ENCODE measurements at regions not wholly inside any gene's neighbourhood (a gene's known extent, or its start where the extent isn't known, plus 50 kb on each side); places are given as distances from the start of the nearest gene placed in this dataset.
"Not testable (repeated sequence)": the region's sequence is repeated elsewhere in the genome, so short reads cannot be mapped to it uniquely, and the experiment has no call there.

DNA sequence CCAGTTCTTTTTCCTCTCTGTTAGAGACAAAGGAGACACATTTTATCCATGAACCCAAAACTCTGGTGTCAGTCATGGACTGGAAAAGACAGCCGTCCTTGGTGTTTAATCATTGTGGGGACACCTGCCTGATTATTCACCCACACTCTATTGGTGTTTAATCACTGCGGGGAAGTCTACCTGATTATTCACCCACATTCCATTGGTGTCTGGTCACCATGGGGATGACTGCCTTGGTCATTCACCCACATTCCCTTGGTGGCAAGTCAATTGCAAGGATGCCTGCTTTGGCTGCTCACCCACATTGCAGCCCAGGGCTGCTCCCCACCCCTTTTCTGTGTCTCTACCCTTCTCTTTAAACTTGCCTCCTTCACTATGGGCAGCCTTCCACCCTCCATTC is 589.7 kb upstream of the AMELY start:
- peak in 1 of 2 donors; percentile 32 for DNase-seq (ENCODE audit: low read depth in 2 of 2)
- no peak overlapping the region for H3K4me3 ChIP-seq (replicated peaks in 1 of 2; ENCODE audit: low read depth in 2 of 2, low read length in 2 of 2)
- TF ChIP-seq, protein P1, sequence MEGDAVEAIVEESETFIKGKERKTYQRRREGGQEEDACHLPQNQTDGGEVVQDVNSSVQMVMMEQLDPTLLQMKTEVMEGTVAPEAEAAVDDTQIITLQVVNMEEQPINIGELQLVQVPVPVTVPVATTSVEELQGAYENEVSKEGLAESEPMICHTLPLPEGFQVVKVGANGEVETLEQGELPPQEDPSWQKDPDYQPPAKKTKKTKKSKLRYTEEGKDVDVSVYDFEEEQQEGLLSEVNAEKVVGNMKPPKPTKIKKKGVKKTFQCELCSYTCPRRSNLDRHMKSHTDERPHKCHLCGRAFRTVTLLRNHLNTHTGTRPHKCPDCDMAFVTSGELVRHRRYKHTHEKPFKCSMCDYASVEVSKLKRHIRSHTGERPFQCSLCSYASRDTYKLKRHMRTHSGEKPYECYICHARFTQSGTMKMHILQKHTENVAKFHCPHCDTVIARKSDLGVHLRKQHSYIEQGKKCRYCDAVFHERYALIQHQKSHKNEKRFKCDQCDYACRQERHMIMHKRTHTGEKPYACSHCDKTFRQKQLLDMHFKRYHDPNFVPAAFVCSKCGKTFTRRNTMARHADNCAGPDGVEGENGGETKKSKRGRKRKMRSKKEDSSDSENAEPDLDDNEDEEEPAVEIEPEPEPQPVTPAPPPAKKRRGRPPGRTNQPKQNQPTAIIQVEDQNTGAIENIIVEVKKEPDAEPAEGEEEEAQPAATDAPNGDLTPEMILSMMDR (IDR thresholded peaks at IDR 0.05; ENCODE audit: low read depth, low read length) = no peak

DNA sequence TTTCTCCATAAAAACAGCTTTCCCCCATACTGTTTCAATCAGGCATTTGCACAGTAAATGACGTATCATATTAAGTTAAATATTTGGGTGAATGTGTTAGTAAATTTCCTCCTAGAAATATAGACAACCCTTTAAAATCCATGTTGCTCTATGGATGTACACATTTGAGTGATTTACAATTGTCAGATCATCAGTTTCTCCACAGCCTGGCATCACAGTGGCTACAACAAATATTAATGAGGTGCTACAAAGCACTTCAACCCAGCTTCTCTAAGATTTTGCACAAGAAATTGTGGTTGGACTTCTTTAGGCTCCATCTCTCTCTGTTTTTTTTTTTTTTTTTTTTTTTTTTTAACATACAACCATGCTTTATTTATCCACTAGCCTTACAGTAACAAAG is 584.4 kb upstream of the AMELY start:
- no peak for DNase-seq (ENCODE audit: low read depth in 2 of 2)
- no peak overlapping the region for H3K4me3 ChIP-seq (replicated peaks in 1 of 2; ENCODE audit: low read depth in 2 of 2, low read length in 2 of 2)
- TF ChIP-seq, protein P1 (IDR thresholded peaks at IDR 0.05; ENCODE audit: low read depth, low read length) = no peak

DNA sequence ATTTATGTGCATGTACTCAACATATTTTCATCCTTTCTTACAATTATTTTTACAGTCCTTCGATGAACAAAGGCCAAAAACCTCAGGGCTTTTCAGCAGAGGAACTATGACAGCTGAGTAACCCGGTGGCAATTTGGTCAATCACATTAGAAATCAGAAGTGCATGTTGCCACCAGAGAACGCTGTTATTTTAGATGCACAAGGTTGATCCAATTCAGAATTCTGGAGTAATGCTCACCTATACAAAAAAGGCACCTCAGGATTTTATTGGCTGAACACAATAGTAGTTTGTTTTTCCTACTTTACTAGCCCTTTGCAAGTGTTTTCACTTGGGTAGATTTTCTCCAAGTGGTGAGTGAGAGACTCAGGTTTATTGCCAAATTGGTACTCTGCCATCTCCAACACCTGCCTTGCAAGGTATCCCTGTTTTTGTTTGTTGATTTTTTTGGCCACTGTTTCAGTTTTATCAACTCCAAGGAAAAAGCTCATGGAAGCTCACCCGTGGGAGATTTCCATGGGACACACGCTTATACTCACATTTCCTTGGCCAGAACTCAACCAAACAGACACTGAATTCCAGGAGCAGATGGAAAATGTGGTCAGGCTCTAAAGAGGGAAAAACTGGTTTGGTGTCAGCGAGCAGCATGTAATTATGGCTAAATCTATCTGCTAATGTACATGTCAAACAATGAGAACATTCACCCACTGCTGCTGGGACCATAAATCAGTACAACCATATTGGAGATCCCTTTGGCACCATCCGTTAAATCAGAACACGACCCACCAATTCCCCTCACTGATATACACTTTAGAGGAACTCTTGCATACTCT is 573.1 kb upstream of the AMELY start:
- not testable (repeated sequence) for H3K4me3 ChIP-seq (replicated peaks in 1 of 2; ENCODE audit: low read depth in 2 of 2, low read length in 2 of 2); DNase-seq (ENCODE audit: low read depth in 2 of 2)

GRCh38 chrY:7471976-7472375 is 560.4 kb upstream of the AMELY start:
- TF ChIP-seq, protein P1 (IDR thresholded peaks at IDR 0.05; ENCODE audit: low read depth, low read length) = no peak
- DNase-seq (ENCODE audit: low read depth in 2 of 2) = no peak
- no peak overlapping the region for H3K4me3 ChIP-seq (replicated peaks in 1 of 2; ENCODE audit: low read depth in 2 of 2, low read length in 2 of 2)

- no peak overlapping the region for H3K4me3 ChIP-seq (replicated peaks in 1 of 2; ENCODE audit: low read depth in 2 of 2, low read length in 2 of 2)
- TF ChIP-seq, protein P1 (IDR thresholded peaks at IDR 0.05; ENCODE audit: low read depth, low read length) = no peak
- no peak for DNase-seq (ENCODE audit: low read depth in 2 of 2)
These were observed 558.5 kb upstream of the AMELY start for GRCh38 chrY:7470037-7470436.

- TF ChIP-seq, protein P1 (IDR thresholded peaks at IDR 0.05; ENCODE audit: low read depth, low read length) = no peak
- peak; percentile 75 to 87 for DNase-seq (ENCODE audit: low read depth in 2 of 2)
- no peak overlapping the region for H3K4me3 ChIP-seq (replicated peaks in 1 of 2; ENCODE audit: low read depth in 2 of 2, low read length in 2 of 2)
These were observed 557.6 kb upstream of the AMELY start for GRCh38 chrY:7468951-7469745.

DNA sequence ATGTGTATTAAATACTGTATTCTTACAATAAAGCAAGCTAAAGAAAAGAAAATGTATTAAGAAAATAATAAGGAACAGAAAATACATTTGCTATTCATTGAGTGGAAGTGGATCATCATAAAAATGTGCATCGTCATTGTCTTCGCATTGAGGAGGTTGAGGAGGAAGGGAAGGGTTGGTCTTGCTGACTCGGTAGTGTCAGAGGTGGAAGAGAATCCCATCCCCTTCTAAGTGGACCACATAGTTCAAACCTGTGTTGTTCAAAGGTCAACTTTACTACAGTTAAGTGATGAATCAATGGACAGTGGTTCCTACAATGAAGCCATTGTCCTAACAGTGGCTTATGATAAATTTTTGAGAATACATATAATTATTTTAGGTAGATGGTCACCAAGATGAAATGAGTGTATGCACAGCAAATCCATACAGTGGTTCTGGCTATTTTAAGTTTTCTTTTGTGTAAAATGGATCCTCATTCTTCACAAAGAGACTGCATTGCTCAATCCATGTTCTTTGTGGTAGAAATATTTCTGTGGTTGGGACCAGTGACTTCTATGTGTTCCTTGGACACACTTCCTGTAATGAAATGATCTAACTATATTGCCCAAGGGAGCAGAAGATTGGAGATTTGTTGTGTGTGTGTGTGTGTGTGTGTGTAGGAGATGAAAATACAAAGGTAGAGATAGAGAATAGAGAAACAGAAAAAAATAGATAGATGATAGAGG is 556.4 kb upstream of the AMELY start:
- DNase-seq (ENCODE audit: low read depth in 2 of 2) = peak; percentile 78 to 92
- H3K4me3 ChIP-seq (replicated peaks in 1 of 2; ENCODE audit: low read depth in 2 of 2, low read length in 2 of 2) = no peak overlapping the region
- TF ChIP-seq, protein P1 (IDR thresholded peaks at IDR 0.05; ENCODE audit: low read depth, low read length) = no peak
